ENCODE measurements at regions not wholly inside any gene's neighbourhood (a gene's known extent, or its start where the extent isn't known, plus 50 kb on each side); places are given as distances from the start of the nearest gene placed in this dataset.

DNA sequence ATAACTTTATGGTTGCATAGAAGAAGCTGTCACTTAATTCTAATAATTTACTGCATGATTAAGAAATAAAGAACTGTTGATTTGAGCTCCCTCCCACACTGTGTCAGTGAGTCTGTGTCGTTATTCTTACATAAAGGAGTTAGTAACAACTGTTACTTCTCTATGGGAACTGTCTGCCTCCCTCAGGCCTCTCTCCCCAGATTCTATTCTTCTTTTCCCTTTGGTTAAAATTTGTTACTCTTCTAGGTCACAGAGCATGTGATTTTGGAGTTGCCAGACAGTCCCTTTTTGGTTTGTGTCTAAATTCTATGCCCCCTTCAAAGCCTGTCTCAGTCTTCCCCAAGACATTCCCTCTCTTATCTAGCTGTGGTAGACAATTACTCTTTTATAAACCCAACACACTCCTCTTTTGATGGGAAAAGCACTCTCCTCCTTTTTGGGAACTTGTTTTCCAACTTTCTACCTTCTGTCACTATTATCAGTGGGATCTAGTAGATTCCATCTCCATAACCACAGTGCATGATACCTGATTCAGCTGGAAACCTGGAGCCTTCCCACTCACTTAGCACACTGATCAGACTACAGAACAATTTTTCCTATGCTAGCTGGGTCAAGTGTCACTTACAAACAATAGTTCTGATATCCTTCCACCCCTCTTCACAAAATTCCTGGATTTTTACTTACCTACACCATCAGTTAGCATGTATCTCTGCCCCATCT, 422.1 kb upstream of the TGFBR2 start:
- TF ChIP-seq, protein P1, sequence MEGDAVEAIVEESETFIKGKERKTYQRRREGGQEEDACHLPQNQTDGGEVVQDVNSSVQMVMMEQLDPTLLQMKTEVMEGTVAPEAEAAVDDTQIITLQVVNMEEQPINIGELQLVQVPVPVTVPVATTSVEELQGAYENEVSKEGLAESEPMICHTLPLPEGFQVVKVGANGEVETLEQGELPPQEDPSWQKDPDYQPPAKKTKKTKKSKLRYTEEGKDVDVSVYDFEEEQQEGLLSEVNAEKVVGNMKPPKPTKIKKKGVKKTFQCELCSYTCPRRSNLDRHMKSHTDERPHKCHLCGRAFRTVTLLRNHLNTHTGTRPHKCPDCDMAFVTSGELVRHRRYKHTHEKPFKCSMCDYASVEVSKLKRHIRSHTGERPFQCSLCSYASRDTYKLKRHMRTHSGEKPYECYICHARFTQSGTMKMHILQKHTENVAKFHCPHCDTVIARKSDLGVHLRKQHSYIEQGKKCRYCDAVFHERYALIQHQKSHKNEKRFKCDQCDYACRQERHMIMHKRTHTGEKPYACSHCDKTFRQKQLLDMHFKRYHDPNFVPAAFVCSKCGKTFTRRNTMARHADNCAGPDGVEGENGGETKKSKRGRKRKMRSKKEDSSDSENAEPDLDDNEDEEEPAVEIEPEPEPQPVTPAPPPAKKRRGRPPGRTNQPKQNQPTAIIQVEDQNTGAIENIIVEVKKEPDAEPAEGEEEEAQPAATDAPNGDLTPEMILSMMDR (IDR thresholded peaks at IDR 0.05), result no peak
- no peak for TF ChIP-seq POLR2A (IDR thresholded peaks at IDR 0.05)
